ENCODE measurements at regions not wholly inside any gene's neighbourhood (a gene's known extent, or its start where the extent isn't known, plus 50 kb on each side); places are given as distances from the start of the nearest gene placed in this dataset.

- Histone ChIP-seq H3K9me3 (no peaks in the 10 kb centered on the region), H3K27me3 (no peaks in the 10 kb centered on the region), H3K36me3 (no peaks in the 10 kb centered on the region), H3K4me3 (no peak overlapping the region)
- no peak for DNase-seq
Observed at GRCh38 chr3:43783987-43784639, 93.4 kb downstream of the ABHD5 start.

DNA sequence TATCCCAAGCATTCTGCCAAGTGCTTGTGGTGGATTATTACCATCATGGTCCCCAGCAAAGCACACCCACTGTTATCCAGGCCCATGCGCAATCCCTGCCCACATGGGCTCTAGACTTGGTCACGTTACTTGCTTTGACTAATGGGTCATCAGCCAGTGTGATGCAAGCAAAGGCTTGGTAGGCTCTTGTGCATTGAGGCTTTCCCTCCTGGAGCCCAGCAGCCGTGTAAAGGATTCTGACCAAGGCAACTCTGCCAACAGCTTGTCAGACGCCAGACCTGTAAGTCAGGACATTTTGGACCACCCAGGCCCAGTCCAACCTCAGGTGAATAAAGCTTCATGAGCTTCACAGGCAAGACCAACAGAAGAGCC, 93.9 kb downstream of the ABHD5 start:
- Histone ChIP-seq H3K9me3 (no peaks in the 10 kb centered on the region), H3K27me3 (no peaks in the 10 kb centered on the region), H3K36me3 (no peaks in the 10 kb centered on the region), H3K4me3 (no peak overlapping the region)
- DNase-seq: no peak

- no peak for DNase-seq
- H3K9me3 ChIP-seq: no peaks in the 10 kb centered on the region
- no peaks in the 10 kb centered on the region for H3K36me3 ChIP-seq
- no peaks in the 10 kb centered on the region for H3K27me3 ChIP-seq
- no peak overlapping the region for H3K4me3 ChIP-seq
Observed at GRCh38 chr3:43785551-43785950, 94.8 kb downstream of the ABHD5 start.

- H3K27me3 ChIP-seq: no peaks in the 10 kb centered on the region
- H3K4me3 ChIP-seq: no peak overlapping the region
- H3K36me3 ChIP-seq: no peaks in the 10 kb centered on the region
- DNase-seq: no peak
- H3K9me3 ChIP-seq: no peaks in the 10 kb centered on the region
Observed at GRCh38 chr3:43786102-43786501, 95.4 kb downstream of the ABHD5 start.

GRCh38 chr3:43786526-43787305, 96.0 kb downstream of the ABHD5 start:
- Histone ChIP-seq H3K36me3 (no peaks in the 10 kb centered on the region), H3K27me3 (no peaks in the 10 kb centered on the region), H3K4me3 (no peak overlapping the region), H3K9me3 (no peaks in the 10 kb centered on the region)
- no peak for DNase-seq

- H3K9me3 ChIP-seq: no peaks in the 10 kb centered on the region
- no peak for DNase-seq
- H3K27me3 ChIP-seq: no peaks in the 10 kb centered on the region
- no peaks in the 10 kb centered on the region for H3K36me3 ChIP-seq
- no peak overlapping the region for H3K4me3 ChIP-seq
Observed at GRCh38 chr3:43787330-43787729, 96.6 kb downstream of the ABHD5 start.

GRCh38 chr3:43789028-43789427, 98.3 kb downstream of the ABHD5 start:
- Histone ChIP-seq H3K36me3 (no peaks in the 10 kb centered on the region), H3K9me3 (no peaks in the 10 kb centered on the region), H3K27me3 (no peaks in the 10 kb centered on the region), H3K4me3 (no peak overlapping the region)
- DNase-seq: no peak

DNA sequence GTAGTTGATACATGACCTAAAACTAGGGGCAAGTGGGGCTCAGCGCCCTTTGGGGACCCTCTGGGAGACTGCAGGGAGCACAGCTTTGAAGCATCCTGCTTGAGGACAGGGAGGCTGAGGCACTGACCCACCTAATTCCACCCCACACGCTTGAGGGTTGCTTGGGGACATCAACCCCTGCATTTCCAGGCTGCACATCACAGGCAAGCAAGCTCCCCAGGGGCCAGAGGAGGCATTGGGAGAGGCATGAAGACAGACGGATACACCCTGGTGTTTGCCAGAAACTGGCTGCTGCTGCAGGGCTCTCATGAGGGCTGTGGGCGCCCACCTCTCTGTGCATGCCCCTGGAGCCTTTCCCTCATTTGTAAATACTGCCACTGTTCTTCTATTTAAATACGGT, 99.3 kb downstream of the ABHD5 start:
- H3K4me3 ChIP-seq: no peak overlapping the region
- DNase-seq: no peak
- no peaks in the 10 kb centered on the region for H3K27me3 ChIP-seq
- H3K9me3 ChIP-seq: no peaks in the 10 kb centered on the region
- no peaks in the 10 kb centered on the region for H3K36me3 ChIP-seq

- DNase-seq: no peak
- Histone ChIP-seq H3K4me3 (no peak overlapping the region), H3K9me3 (no peaks in the 10 kb centered on the region), H3K36me3 (no peaks in the 10 kb centered on the region), H3K27me3 (no peaks in the 10 kb centered on the region)
Observed at GRCh38 chr3:43790476-43790875, 99.7 kb downstream of the ABHD5 start.

- H3K36me3 ChIP-seq: no peaks in the 10 kb centered on the region
- no peak for DNase-seq
Observed at GRCh38 chr3:43791246-43791645, 100.5 kb downstream of the ABHD5 start.

GRCh38 chr3:43792904-43793303, 102.2 kb downstream of the ABHD5 start:
- no peak overlapping the region for H3K4me3 ChIP-seq
- H3K9me3 ChIP-seq: no peaks in the 10 kb centered on the region
- H3K36me3 ChIP-seq: no peaks in the 10 kb centered on the region
- peak; percentile 14 for DNase-seq
- no peaks in the 10 kb centered on the region for H3K27me3 ChIP-seq

More at GRCh38 chr3:43791246-43791645, 100.5 kb downstream of the ABHD5 start:
- Histone ChIP-seq H3K9me3 (no peaks in the 10 kb centered on the region), H3K4me3 (no peak overlapping the region), H3K27me3 (no peaks in the 10 kb centered on the region)

DNA sequence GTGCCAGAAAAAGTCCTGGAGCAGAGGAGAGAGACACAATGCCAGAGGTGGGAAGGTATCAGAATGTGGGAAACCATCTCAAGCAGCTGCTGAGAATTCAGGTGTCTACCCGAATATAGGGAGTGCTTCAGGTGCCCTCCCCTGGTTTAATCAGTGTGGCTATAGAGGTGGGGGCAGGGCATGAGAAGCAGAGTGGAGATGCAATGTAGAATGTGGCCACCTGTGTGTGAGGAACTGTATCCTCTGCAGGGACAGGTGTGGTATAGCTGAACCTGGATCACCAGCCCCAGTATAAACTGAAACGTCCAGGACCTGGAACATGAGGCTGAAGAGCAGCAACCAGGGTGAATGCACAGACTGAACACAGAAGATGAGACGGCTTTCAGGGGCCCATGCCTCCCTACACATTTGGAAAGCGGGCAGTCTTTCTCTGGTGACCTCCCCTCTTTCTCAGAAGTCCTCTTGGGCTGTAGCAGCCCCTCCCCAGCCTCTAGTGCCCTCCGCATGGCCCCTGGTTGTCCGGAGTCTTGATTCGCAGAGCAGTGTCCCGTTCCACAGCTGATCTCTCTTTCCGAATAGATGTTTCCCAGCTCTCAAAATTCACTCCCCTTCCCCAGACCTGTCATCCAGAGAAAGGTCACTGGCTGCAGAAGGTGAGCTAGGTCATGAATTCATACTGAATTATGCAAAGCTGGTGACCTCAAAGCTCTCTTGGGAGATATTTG, 103.1 kb downstream of the ABHD5 start:
- Histone ChIP-seq H3K4me3 (no peak overlapping the region), H3K27me3 (no peaks in the 10 kb centered on the region), H3K9me3 (no peaks in the 10 kb centered on the region), H3K36me3 (no peaks in the 10 kb centered on the region)
- DNase-seq: no peak

DNA sequence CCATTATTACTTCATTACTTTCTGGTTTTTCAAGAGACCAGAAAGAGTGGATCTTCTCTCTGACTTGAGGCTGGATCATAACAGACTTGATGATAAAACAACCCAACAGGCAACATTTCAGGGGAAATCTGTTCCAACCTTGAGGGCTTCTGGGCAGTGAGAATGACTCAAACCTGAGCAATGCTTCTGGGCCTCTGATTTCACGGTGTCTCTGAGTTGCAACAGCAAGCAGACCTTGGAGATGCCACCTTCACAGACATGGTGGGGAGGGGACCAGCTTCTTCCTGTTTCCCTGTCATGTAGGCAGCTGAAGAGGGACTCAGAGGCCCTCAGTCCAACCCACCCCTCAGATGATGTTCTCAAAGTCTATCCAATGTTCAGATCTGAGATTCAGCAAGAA, 104.0 kb downstream of the ABHD5 start:
- peak; percentile 35 for DNase-seq

DNA sequence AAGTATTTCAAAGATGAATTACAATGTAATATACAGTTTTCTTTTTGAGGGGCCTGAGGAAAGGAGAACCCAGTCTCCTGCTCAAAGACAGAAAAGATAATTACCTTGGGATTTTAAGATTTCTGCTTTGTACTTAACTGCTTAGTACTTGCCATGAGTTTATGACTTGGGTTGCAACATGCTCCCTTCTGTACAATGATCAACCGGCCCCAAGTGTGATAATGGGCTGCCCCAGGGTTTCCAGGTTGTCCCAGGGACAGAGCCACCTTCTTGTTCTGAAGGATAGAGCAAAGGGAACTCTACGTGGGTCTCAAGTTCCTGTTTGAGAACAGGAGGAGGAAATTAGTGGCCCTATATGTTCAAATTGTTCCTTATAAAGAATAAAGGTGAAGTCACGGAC, 104.8 kb downstream of the ABHD5 start:
- Histone ChIP-seq H3K27me3 (no peaks in the 10 kb centered on the region), H3K9me3 (no peaks in the 10 kb centered on the region), H3K36me3 (no peaks in the 10 kb centered on the region), H3K4me3 (no peak overlapping the region)
- DNase-seq: no peak

More for the DNA sequence above, 104.0 kb downstream of the ABHD5 start:
- no peak overlapping the region for H3K4me3 ChIP-seq
- no peaks in the 10 kb centered on the region for H3K9me3 ChIP-seq
- no peaks in the 10 kb centered on the region for H3K27me3 ChIP-seq
- H3K36me3 ChIP-seq: no peaks in the 10 kb centered on the region

DNA sequence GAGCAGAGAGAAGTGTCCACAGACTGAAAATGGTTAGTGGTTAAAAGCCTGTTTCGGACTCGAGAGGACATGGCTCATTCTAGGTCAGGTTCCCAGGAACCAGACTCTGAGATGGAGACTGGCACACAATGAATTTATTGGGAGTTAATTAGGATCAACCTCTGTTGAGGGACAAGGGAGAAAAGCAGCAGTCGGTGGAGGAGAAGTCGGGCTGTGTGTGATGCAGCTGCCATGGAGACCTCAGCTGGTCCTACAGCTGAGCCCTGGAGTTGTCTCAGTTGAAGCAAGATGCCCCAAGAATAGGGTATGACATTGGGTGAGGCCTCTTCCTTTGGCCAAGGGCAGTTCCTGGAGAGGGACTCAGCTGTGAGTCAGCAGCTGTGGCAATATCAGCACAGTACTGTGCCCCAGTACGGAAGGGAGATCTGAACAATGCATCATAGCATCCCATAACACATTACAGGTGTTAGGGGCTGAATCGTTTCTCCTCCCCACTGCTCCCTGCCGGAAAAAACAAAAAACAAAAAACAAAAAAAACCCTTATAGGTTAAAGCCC, 105.4 kb downstream of the ABHD5 start:
- Histone ChIP-seq H3K27me3 (no peaks in the 10 kb centered on the region), H3K36me3 (no peaks in the 10 kb centered on the region), H3K9me3 (no peaks in the 10 kb centered on the region), H3K4me3 (no peak overlapping the region)
- no peak for DNase-seq

DNA sequence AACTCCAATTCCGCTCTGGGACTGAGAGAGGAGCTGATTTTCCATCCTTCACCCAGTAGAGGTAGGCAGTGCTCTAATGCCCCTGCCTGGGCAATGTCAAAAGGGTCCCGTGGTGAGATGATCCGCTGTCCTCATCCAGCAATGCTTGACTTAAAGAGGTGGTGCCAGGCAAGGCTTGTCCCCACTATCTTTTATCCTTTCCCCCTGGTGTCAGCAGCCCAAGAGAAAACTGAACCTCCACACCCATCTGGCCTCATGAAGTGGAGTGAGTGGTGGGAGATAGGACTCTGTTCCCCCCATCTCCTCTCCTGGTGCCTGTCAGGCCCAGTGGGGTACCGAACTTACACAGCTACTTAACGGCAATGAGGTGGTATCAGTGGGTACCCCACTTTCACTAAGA, 107.1 kb downstream of the ABHD5 start:
- H3K36me3 ChIP-seq: no peaks in the 10 kb centered on the region
- H3K4me3 ChIP-seq: no peak overlapping the region
- H3K9me3 ChIP-seq: no peaks in the 10 kb centered on the region
- no peaks in the 10 kb centered on the region for H3K27me3 ChIP-seq
- DNase-seq: no peak

DNA sequence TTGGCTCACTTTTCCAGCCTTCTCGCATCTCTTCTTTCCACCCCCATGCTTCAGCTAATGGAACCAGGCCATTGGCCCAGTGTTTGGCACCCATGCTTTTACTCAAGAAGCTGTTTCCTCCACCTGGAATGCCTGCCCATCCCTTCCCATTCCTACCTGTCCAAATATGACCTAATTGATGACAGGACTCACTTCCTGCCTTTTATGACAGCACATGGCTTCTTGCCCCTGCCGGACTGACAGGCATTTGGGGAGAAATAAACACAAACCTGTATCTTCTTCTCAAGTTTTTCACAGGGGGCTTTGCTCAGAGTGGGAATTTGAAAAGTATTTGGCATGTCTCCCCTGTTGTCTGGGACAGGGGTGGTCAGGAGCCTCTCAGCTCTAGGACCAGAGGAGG, 120.1 kb downstream of the ABHD5 start:
- no peaks in the 10 kb centered on the region for H3K36me3 ChIP-seq
- H3K27me3 ChIP-seq: no peaks in the 10 kb centered on the region
- H3K4me3 ChIP-seq: no peak overlapping the region
- DNase-seq: no peak
- H3K9me3 ChIP-seq: no peaks in the 10 kb centered on the region
